Peyer's patch (tissue), 4 donors: ENCODE measurements at regions not wholly inside any gene's neighbourhood (a gene's known extent, or its start where the extent isn't known, plus 50 kb on each side); places are given as distances from the start of the nearest gene placed in this dataset.

Experiments
- DNase-seq, 3 donors: peaks; one replicate each; pipeline ENCODE4 v3.0.0-alpha.2; 2017 to 2019
- H3K27ac ChIP-seq, 4 donors: fragments of 200-600 bp; sonication (generic); one replicate each; pipeline ENCODE4 v1.5.1; 2016 to 2019
- H3K27me3 ChIP-seq, 2 donors: fragments of 200-600 bp; sonication (generic); one replicate each; pipeline ENCODE4 v1.5.1; 2019
- H3K36me3 ChIP-seq, 3 donors: fragments of 200-600 bp; sonication (generic); one replicate each; pipeline ENCODE4 v1.5.1; 2016 to 2019
- H3K4me1 ChIP-seq, 4 donors: fragments of 200-600 bp; sonication (generic); one replicate each; pipeline ENCODE4 v1.5.1; 2016 to 2019
- H3K4me3 ChIP-seq, 4 donors: fragments of 200-600 bp; sonication (generic); 1 replicate in 3 of 4; 2 replicates in 1 of 4; pipeline ENCODE4 v1.5.1; 2016 to 2019; ENCODE audit warnings: mild to moderate bottlenecking in 1 of 4
- H3K9me3 ChIP-seq, 4 donors: fragments of 200-600 bp; sonication (generic); one replicate each; pipeline ENCODE4 v1.5.1; 2016 to 2019; ENCODE audit warnings: mild to moderate bottlenecking in 1 of 4
- POLR2A ChIP-seq, 2 donors: fragments of 450-650 bp; IDR thresholded peaks; one replicate each; pipeline ENCODE4 v1.5.1; 2017; ENCODE audit warnings: antibody characterized with exemption in 2 of 2, mild to moderate bottlenecking in 2 of 2, moderate library complexity in 2 of 2
- TF ChIP-seq, protein P1 (sequence below), 6 experiments: fragments of 450-650 bp in 4 of 6; fragments of 200-600 bp in 2 of 6; sonication (generic) in 1 of 6; IDR thresholded peaks; one replicate each; pipeline ENCODE4 v1.5.1; 2017 to 2019; ENCODE audit warnings: antibody characterized with exemption in 6 of 6, mild to moderate bottlenecking in 3 of 6, moderate library complexity in 1 of 6

GRCh38 chr2:142580691-142581090, 296.8 kb upstream of the KYNU start:
- Histone ChIP-seq H3K27ac (no peak overlapping the region), H3K4me3 (no peak overlapping the region), H3K9me3 (no peaks in the 10 kb centered on the region), H3K27me3 (no peaks in the 10 kb centered on the region), H3K4me1 (no peaks in the 10 kb centered on the region), H3K36me3 (no peaks in the 10 kb centered on the region)
- TF ChIP-seq POLR2A (IDR thresholded peaks at IDR 0.05) = no peak
- TF ChIP-seq, protein P1, sequence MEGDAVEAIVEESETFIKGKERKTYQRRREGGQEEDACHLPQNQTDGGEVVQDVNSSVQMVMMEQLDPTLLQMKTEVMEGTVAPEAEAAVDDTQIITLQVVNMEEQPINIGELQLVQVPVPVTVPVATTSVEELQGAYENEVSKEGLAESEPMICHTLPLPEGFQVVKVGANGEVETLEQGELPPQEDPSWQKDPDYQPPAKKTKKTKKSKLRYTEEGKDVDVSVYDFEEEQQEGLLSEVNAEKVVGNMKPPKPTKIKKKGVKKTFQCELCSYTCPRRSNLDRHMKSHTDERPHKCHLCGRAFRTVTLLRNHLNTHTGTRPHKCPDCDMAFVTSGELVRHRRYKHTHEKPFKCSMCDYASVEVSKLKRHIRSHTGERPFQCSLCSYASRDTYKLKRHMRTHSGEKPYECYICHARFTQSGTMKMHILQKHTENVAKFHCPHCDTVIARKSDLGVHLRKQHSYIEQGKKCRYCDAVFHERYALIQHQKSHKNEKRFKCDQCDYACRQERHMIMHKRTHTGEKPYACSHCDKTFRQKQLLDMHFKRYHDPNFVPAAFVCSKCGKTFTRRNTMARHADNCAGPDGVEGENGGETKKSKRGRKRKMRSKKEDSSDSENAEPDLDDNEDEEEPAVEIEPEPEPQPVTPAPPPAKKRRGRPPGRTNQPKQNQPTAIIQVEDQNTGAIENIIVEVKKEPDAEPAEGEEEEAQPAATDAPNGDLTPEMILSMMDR (IDR thresholded peaks at IDR 0.05) = no peak
- DNase-seq = no peak

DNA sequence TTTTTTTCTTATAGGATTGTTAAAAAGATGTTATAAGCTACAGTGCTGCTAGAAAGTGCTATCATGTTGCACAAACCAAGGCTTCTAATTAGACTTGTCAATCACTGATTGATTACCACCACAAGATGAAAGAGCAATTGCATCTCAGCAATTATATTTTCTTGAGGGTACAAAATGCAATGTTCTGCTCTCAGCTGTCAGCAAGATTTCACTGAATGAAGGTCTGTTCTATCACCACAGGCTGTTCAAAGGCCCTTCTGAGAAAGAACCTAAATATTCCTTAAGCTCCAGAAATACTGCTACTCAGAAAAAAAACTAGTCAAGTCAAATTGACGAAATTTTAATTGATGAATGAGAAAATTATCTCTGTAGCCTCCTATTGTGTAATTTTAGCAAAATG, 301.9 kb upstream of the KYNU start:
- H3K4me3 ChIP-seq = no peak overlapping the region
- H3K4me1 ChIP-seq = no peaks in the 10 kb centered on the region
- H3K36me3 ChIP-seq = no peaks in the 10 kb centered on the region
- TF ChIP-seq POLR2A (IDR thresholded peaks at IDR 0.05) = no peak
- TF ChIP-seq, protein P1 (IDR thresholded peaks at IDR 0.05) = no peak
- H3K27ac ChIP-seq = no peak overlapping the region
- no peak for DNase-seq
- H3K27me3 ChIP-seq = no peaks in the 10 kb centered on the region
- H3K9me3 ChIP-seq = no peaks in the 10 kb centered on the region

DNA sequence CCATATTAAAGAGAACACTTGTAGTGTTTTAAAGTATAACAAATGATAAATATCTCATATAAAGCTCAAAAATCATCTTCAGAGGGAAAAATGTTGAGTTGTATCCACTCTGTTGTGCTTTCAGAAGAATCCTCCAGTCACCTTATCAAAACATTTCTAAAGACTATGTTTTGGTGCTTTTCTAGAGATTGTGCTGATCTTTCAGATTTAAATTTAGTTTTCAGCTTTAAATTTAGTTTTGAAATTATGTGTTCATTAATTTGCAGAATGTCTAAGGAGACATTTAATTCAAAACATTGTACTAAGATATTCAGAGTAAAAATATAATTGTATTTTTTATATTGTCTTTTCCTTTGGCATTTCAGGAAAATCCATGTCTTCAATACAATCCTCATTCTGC, 303.1 kb upstream of the KYNU start:
- Histone ChIP-seq H3K4me1 (no peaks in the 10 kb centered on the region), H3K27me3 (no peaks in the 10 kb centered on the region), H3K4me3 (no peak overlapping the region), H3K27ac (no peak overlapping the region), H3K36me3 (no peaks in the 10 kb centered on the region), H3K9me3 (no peaks in the 10 kb centered on the region)
- TF ChIP-seq, protein P1 (IDR thresholded peaks at IDR 0.05) = no peak
- TF ChIP-seq POLR2A (IDR thresholded peaks at IDR 0.05) = no peak
- DNase-seq = no peak

DNA sequence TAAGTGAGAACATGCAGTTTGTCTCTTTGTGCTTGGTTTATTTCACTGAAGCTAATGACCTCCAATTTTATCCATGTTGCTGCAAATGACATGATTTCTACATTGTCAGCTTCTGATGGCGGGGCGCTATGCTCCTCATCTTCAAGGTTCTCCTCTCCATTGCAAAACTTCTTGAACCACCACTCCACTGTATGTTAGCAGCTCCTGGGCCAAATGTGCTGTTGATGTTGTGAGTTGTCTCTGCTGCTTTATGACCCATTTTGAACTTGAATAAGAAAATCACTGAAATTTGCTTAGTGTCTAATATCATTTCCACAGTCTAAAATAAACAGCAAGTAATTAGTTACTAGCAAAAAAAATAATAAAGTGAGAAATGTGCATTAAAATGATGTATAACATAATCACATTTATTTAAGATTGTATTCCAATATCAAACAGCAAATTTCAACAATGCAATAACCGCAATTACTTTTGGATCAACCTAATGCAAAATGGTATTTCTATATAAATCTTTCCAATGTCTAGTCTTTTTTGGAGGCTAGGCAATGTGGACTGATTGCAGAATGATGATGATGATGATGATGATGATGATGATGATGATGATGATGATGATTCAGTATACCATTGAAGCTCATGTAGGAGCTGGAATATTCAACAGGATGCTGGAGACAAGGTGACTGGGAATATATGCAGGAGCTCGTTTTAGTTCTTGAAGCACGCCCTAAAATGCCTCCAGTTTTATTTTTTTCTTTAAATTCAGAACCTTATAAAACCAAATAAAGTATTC, 304.9 kb upstream of the KYNU start:
- DNase-seq = no peak
- Histone ChIP-seq H3K27me3 (no peaks in the 10 kb centered on the region), H3K4me1 (no peaks in the 10 kb centered on the region), H3K9me3 (no peaks in the 10 kb centered on the region), H3K36me3 (no peaks in the 10 kb centered on the region), H3K27ac (no peak overlapping the region), H3K4me3 (no peak overlapping the region)
- no peak for TF ChIP-seq POLR2A (IDR thresholded peaks at IDR 0.05)
- TF ChIP-seq, protein P1 (IDR thresholded peaks at IDR 0.05) = no peak

DNA sequence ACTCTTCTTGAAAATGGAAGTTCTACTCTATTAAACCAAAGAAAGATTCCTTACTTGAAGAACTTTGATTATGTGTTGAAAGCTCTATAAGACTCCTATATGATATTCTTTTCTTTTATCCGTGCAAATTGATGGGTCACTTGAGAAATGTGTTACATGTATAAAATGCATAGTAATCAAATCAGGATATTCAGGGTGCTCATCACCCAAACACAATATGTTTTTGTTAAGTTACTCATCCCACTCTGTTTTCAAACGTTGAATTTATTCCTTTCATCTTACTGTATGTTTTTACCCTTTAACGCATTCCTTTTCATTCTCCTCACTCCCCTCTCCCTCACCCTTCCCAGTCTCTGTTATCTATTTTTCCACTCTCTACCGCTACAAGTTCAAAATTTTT, 305.5 kb upstream of the KYNU start:
- TF ChIP-seq, protein P1 (IDR thresholded peaks at IDR 0.05) = no peak
- TF ChIP-seq POLR2A (IDR thresholded peaks at IDR 0.05) = no peak
- H3K27ac ChIP-seq = no peak overlapping the region
- no peaks in the 10 kb centered on the region for H3K9me3 ChIP-seq
- H3K36me3 ChIP-seq = no peaks in the 10 kb centered on the region
- DNase-seq = no peak
- H3K4me3 ChIP-seq = no peak overlapping the region
- H3K4me1 ChIP-seq = no peaks in the 10 kb centered on the region
- H3K27me3 ChIP-seq = no peaks in the 10 kb centered on the region
